ENCODE measurements at regions not wholly inside any gene's neighbourhood (a gene's known extent, or its start where the extent isn't known, plus 50 kb on each side); places are given as distances from the start of the nearest gene placed in this dataset.
A peak's percentile ranks its signal among the peaks of the same experiment; 100 is the strongest.
"Not testable (repeated sequence)": the region's sequence is repeated elsewhere in the genome, so short reads cannot be mapped to it uniquely, and the experiment has no call there.

DNA sequence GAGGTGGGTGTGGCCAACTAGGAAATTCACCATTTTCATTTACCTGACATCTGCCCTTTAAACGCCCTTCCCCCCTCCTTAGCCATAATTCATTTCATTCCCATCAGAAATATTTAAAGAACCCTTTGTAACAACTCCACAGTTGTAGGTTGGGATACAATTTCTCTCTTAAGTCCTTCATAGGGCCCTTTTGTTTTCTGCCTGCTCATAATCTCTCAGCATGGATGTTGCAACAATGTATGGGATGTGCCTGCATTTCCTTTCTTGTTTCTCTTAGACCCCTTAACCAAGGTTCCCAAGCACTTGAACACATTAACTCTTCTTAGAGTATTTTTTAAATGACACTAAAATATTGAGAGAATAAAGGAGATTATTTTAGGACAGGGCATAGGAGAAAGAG is 51.7 kb upstream of the MYO10 start:
- no peak for DNase-seq (ENCODE audit: low spot score)

DNA sequence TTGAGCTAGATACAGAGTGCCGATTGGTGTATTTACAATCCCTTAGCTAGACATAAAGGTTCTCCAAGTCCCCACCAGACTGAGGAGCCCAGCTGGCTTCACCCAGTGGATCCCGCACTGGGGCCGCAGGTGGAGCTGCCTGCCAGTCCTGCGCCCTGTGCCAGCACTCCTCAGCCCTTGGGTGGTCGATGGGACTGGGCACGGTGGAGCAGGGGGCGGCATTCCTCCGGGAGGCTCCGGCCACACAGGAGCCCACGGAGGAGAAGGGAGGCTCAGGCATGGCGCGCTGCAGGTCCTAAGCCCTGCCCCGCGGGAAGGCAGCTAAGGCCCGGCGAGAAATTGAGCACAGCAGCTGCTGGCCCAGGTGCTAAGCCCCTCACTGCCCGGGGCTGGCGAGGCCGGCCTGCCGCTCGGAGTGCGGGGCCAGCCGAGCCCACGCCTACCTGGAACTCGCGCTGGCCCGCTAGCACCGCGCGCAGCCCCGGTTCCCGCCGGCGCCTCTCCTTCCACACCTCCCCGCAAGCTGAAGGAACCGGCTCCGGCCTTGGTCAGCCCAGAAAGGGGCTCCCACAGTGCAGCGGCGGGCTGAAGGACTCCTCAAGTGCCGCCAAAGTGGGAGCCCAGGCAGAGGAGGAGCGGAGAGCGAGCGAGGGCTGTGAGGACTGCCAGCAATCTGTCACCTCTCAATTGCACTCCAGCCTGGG is 54.9 kb upstream of the MYO10 start:
- DNase-seq (ENCODE audit: low spot score) = not testable (repeated sequence)

DNA sequence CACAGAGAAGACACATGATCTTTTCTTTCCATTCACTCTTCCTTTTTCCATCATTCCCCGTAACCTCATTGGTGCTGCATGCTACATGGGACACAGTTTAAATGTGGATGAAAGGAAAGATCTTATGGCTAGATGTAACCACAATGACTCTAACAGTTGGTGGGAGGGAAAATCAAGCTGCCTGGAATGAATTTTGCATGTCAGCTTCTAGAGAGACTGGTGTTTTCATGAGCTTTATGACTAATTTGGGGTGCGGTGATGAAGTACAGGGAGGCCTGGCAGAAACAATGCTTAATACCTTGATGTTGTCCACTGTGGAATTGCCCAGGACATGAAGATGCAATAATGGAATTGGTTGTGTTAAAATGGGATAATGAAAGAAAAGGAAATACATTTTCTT is 55.9 kb upstream of the MYO10 start:
- no peak for DNase-seq (ENCODE audit: low spot score)

DNA sequence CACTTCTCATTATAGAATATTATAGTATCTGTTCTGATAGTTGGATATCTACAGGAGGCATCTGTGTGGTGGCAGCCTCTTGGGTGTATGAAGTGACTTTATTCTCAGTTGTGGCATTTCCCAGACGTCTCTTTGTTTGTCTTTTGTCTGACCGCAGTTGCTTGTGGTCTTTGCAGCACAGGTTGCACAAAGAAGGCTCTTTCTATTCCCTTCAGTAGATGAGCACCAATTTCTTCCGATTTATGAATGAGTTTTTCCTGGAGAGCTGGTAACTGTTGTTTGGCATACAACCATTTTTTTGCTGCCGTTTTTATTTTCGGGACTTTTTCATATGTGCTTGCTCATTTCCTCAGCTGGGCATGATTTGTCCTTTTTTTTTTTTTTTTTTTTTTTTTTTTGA is 56.4 kb upstream of the MYO10 start:
- DNase-seq (ENCODE audit: low spot score) = no peak

DNA sequence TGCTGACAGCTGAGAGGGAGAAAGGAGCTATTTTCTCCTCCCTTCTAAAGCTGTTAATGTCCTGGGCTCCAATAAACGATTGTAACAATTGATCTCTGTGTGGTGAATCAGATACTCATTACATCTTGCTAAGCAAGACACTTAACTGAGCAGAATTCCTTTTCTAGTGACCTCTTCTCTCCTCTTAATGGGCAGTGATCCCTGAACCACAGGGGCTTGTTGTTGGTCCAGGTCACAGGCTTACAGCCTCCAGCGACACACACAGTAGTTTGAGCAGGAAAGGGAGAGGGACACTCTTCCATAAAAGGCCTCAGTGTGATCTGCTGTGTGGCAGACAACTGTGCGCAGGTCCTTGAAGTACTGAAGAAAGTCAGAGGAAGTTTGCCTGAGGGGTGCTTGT is 58.5 kb upstream of the MYO10 start:
- DNase-seq (ENCODE audit: low spot score) = no peak

DNA sequence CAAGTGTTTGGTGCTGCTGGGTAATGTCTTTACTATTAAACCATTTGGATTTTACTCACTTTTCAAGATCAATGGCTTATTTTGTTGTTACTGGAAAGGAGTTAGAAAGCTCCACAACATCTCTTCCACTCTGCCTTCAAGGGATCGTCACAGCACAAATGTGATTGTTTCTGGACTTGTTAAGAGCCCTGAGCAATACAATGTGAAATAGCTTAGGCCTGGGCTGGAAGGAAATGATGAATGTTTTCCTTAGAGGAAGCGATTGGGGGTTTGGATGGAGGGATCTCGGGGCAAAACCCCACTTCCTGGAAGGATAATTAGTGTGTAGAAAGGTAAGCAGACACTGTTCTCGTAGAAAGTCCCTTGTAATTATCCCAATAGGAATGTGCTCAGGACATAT is 59.3 kb upstream of the MYO10 start:
- DNase-seq (ENCODE audit: low spot score) = no peak

DNA sequence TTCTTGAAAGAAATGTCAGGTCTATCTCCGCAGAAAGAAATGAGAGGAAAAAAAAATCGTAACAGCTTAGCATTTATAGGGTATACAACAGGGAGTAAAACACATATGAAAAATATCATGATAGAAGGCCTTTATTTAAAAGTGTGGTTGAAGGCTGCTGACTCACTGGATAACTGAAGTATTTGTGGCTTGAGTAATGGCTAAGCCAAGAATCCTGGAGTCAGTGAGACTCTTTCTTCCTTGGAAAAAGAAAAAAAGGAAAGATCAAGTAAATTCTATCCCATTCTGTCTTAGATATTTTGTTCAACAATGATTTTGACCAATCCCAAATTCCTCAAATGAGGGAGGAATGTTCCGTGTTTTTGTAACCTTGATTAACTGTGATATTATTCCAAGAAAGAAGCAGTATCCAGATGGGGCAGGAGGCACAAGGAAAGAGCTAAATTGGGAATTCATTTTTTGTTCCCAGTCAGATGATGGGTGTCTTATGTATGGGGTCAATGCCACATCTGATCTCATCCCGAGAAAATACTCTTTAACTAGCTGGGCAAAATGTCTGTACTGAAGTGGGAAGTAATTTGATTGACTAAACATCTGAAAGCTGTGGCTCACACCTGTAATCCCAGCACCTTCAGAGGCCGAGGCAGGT is 64.3 kb upstream of the MYO10 start:
- peak; percentile 76 for DNase-seq (ENCODE audit: low spot score)

DNA sequence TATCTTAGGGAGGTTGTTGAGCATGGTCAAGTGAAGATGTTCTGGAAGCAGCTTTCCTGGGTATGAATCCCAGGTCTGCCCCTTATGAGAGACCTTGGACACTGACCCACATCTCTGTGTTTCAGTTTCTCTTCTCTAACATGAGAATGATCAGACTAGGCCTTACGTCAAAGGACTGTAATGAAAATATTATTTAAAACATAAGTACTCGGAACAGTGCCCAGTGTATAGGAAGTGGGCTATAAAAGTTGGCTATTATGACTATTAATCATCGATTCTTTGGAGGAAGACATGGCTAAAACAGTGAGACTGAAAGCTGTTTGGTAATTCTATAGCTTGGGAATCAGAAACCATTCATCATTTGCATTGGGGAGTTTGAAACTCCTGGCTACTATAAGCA is 65.3 kb upstream of the MYO10 start:
- no peak for DNase-seq (ENCODE audit: low spot score)

DNA sequence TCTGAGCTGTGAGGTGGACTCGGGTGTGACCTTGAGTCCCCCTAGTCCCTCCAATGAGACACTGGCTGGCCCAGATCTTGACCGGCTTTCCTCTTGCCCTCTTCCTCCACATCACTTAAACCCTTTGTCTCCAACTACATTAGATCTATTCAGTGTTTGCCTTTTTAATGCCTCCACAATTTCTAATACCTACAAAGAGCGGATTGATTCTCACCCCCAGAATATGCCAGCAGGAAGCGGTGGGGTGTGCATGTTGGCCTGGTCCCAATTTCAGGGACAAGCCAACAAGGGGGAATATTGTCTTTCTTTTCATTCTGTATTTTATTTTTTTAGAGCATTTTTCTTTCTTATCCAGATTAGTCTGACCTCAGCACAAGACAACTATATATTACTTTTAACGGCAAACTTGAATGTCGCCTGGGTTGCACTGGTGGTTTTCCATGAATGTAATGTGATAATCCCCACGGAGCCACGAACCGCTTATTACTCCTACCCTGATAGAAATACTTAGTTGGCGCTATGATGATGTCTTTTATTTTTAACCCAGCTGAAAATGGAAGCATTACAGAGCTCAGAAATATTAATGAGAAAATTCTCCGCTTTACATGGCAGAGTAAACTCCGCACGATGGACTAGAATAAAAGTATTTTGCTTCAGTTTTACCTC is 68.5 kb upstream of the MYO10 start:
- no peak for DNase-seq (ENCODE audit: low spot score)

DNA sequence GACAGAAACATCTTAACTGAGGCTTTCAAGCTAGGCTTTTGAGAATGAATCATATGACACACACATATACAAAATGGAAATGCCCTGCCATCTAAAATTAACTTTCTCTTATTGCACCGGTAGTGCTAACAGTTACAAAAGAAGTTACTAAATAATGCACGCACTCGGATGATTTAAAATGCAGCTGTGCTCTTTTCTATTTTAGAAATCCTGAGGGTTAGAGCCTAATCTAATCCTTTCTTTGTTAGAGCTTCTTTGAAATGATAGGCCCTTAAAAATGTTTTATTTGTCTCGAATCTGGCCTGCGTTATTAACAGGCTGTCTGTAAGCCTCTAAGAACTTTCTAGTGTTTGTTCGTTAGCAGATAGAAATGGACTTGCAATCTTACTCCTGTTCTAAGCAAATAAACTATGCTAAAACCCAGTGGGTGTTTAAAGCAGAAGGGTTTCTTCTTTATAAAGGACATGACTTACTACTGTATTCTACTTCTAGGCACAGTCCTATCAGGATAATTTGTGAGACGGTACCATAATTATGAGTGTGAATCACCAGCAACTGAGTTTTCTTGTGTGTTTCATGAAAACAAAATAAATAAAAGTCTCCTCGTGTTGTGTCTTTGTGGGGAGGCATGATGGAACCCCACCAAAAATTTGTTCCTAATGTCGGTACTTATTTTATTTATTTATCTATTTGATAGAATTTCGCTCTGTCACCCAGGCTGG is 69.2 kb upstream of the MYO10 start:
- DNase-seq (ENCODE audit: low spot score) = no peak

DNA sequence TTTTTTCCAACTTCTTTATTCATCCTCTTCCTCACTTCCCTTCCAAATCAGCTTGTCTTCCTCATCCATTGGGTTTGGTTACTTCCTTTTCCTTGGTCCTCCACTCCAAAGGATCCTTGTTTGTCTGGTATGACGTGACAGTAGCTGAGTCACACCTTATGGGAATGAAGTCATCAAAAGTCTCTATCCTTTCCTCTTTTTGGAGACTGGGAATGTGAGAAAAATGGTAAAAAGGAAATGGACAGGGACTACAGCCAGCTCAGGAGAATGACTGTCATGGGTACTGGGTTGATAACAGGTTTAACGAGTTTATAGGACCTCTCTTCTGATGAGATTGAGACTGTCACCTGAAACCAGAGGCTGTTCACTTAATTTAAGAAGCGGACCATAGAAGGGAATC is 76.2 kb upstream of the MYO10 start:
- DNase-seq (ENCODE audit: low spot score) = no peak

DNA sequence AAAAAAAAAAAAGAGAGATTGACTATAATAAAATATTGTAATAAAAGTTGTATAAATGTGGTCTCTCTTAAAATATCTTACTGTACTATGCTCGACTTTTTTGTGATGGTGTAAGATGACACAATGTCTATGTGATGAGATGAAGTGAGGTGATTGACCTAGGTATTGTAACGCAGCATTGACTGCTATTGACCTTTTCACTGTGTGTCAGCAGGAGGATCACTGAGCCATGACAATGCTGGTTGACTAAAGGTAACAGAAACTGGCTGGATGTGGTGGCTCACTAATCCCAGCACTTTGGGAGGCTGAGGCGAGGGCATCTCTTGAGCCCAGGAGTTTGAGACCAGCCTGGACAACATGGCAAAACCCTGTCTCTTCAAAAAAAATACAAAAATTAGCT is 78.6 kb upstream of the MYO10 start:
- DNase-seq (ENCODE audit: low spot score) = no peak

DNA sequence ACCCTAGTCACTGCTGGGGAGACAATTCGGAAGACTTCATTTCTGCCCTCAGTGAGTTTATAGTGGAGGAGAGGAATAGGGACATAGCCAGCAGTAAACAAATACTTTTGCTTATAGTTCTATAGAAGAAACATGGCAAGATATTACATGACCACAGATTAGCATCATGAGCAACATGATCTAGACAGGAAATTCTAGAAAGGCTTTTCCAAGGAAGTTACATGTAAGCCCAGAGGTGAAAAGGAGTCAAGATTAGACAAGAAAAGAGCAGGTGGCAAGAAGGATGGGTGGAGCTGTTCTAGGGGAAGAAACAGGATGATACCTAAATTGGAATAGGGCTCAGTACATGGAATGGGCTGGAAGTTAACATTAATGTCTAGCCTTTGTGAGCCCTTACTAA is 82.8 kb upstream of the MYO10 start:
- DNase-seq (ENCODE audit: low spot score) = no peak

DNA sequence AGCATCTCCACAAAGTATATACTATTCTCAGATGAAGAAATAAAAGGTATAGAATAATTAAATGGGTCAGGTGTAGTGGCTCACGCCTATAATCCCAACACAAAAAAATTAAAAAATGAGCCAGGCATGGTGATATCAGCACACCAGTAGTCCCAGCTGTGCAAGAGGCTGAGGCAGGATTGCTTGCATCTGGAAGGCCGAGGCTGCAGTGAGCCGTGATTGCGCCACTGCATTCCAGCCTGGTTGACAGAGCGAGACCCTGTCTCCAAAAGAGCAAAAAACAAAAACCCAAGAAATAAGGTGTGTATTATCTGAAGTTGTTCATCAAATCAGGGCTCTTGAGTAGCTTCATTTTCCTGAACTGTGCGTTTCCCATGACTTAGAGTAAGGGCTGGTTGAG is 83.2 kb upstream of the MYO10 start:
- DNase-seq (ENCODE audit: low spot score) = no peak

DNA sequence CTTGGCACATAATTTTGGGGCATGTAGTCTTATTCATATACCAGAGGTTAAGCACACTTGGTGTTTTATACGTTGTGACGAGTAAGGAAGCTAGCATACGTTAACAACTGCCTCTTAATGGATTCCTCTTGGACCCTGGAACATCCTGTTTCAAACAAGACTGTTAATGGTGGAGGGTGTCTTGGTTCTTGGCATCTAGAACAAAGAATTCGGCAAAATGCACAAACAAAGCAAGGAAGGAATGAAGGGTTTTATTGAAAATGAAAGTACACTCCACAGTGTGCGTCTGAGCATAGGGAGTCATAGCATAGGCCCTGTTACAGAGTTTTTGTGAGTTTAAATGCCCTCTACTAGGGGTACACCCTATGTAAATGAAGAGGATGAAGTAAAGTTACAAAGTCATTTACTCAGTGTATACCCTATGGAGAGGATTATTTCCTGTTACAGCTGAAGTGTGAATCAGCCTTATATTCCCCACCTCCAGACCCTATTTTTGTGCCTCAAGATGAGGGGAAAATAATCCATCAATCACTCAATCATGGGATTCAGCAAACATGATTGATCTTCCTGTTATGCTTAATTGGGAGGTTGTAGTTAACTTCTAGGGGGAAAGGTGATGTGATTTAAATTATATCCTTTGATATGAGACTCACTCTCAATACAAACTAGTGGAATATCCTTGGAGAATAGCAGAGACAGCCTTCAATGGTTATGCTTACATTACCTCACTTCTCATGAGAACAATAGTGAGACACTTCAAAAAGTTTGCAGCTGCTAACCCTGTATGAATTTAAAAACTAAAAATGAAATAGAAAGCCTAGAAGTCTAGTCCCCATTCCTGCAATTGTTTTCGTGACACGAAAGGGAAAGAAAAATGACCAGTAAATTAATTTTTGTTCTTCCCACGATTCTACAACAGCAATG is 84.9 kb upstream of the MYO10 start:
- no peak for DNase-seq (ENCODE audit: low spot score)

DNA sequence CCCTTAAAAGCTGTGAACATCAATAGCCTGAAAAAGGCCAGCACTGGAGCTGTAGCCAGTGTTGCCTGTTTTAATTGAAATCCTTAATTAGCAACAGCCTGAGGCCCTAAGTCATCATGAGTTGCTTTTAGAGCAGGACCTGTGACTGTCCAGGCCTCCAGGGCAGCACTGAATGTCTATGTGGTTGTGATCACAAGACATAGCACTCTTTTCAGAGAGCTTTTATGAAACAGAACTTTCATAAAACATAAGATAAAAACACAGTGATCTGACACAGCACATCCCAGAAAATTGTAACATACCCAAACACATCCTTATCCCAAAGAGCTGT is 85.5 kb upstream of the MYO10 start:
- no peak for DNase-seq (ENCODE audit: low spot score)

DNA sequence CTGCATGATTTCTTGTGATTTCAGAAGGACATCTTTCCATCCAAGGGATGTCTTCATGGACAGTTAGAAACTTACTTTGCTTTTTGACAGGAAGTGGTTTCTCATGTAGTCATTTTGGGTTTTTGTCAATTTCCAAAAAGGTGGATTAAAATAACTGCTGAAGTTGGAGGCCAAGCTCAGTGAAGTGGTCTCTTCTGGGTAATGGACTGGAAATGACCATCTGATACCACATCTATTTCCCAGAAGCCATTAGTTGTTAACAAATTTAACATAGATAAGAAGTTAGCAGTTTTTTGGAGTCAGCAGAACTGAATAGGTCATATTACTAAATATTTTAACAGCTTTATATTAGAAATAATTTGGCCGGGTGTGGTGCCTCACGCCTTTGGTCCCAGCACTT is 86.2 kb upstream of the MYO10 start:
- no peak for DNase-seq (ENCODE audit: low spot score)

DNA sequence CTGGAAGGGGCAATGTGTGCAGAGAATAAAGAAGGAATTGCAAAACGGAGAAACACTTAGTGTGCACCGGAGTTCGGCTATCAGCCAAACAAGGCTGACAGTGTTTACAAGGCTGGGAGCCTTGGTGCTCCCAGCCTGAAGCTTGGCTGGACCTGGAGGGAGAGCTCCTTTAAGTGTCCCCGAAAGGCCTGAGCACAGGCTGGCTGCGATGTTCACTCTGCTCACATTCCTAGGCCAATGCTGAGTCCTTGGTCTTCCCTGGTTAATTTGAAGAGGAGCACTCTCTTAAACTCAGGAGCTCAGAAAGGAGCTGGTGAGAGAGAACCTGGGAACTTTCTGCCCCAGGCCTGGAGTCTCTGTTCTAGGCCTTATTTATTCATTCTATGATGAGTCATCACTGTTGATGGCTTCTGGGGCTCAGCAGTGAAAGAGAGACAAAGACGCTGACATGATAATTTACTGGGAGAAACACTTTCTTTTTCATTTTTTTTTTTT is 88.6 kb upstream of the MYO10 start:
- DNase-seq (ENCODE audit: low spot score) = no peak

DNA sequence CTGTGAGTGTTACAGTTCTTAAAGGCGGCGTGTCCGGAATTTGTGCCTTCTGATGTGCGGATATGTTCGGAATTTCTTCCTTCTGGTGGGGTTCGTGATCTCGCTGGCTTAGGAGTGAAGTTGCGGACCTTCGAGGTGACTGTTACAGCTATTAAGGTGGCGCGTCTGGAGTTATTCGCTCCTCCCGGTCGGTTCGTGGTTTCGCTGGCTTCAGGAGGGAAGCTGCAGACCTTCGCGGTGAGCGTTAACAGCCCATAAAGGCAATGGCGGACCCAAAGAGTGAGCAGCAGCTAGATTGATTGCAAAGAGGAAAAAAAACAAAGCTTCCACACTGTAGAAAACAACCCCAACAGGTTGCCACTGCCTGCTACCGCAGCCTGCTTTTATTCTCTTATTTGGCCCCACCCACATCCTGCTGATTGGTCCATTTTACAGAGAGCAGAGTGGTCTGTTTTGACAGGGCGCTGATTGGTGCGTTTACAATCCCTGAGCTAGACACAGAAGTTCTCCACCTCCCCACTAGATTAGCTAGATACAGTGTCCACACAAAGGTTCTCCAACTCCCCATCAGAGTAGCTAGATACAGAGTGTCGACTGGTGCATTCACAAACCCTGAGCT is 95.7 kb upstream of the MYO10 start:
- not testable (repeated sequence) for DNase-seq (ENCODE audit: low spot score)

DNA sequence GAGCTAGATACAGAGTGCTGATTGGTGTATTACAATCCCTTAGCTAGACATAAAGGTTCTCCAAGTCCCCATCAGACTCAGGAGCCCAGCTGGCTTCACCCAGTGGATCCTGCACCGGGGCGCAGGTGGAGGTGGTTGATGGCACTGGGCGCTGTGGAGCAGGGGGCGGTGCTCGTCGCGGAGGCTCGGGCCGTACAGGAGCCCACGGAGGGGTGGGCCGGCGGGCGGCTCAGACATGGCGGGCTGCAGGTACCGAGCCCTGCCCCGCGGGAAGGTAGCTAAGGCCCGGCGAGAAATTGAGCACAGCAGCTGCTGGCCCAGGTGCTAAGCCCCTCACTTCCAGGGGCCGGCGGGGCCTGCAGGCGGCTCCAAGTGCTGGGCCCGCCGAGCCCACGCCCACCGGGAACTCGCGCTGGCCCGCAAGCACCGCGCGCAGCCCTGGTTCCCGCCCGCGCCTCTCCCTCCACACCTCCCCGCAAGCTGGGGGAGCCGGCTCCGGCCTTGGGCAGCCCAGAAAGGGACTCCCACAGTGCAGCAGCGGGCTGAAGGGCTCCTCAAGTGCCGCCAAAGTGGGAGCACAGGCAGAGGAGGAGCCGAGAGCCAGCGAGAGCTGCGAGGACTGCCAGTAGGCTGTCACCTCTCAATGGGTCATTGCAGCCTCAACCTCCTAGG is 96.4 kb upstream of the MYO10 start:
- not testable (repeated sequence) for DNase-seq (ENCODE audit: low spot score)

DNA sequence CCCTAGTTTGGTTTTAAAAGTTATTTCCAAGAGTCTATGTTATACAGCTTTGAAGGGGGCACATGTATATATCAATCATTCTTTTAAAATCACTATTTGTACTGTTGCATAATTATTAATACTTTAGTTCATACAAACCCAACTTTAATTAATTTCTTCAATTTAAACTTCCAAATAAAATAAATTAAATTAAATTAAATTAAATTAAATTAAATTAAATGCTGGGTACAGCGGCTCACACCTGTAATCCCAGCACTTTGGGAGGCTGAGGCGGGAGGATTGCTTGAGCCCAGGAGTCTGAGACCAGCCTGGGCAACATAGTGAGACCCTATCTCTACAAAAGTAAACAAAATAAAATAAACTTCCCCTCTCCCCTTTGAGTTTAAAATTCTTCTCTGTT is 98.9 kb upstream of the MYO10 start:
- DNase-seq (ENCODE audit: low spot score) = not testable (repeated sequence)
